IMR-90 (cell line): ENCODE measurements at regions not wholly inside any gene's neighbourhood (a gene's known extent, or its start where the extent isn't known, plus 50 kb on each side); places are given as distances from the start of the nearest gene placed in this dataset.

Experiments
- BHLHE40 ChIP-seq: fragments of 150-350 bp; IDR thresholded peaks from 2 replicates; pipeline ENCODE4 v1.6.1; 2016; ENCODE audit warnings: mild to moderate bottlenecking, low read depth, low read length
- CEBPB ChIP-seq: IDR thresholded peaks from 2 replicates; pipeline ENCODE4 v1.6.1; 2012; ENCODE audit warnings: low read depth, low read length, improper control_type of control experiment
- MAFK ChIP-seq: IDR thresholded peaks from 2 replicates; pipeline ENCODE4 v1.6.1; 2012; ENCODE audit warnings: low read depth, low read length, improper control_type of control experiment
- POLR2A ChIP-seq: IDR thresholded peaks from 2 replicates; pipeline ENCODE4 v1.6.1; 2012; ENCODE audit warnings: mild to moderate bottlenecking, low read depth, low read length
- RAD21 ChIP-seq: IDR thresholded peaks from 2 replicates; pipeline ENCODE4 v1.6.1; 2012; ENCODE audit warnings: low read length, improper control_type of control experiment
- TF ChIP-seq, protein P1 (sequence below): fragments of 150-350 bp; IDR thresholded peaks from 2 replicates; pipeline ENCODE4 v1.6.1; 2017; ENCODE audit warnings: mild to moderate bottlenecking, antibody characterized with exemption, low read length, low read depth
- TF ChIP-seq, protein P2 (sequence below): conservative IDR thresholded peaks from 2 replicates; pipeline ENCODE4 v1.5.1; 2012; ENCODE audit warnings: mild to moderate bottlenecking, low read depth, low read length, improper control_type of control experiment

DNA sequence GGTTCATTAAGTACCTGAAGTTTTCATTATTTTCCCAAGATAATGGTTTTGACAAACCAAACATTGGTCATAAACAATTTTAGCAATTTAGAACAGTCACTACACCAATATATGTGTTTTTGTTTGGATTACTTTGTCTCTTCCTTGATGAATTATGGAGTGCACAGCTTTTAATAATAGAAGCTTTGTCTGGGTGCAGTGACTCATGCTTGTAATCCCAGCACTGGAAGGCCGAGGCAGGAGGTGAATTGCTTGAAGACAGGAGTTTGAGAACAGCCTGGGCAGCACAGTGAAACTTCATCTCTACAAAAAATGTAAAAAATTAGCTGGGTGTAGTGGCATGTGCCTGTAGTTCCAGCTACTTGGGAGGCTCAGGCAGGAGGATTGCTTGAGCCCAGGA is 89.4 kb upstream of the ANKEF1 start:
- no peak for TF ChIP-seq RAD21
- TF ChIP-seq, protein P1, sequence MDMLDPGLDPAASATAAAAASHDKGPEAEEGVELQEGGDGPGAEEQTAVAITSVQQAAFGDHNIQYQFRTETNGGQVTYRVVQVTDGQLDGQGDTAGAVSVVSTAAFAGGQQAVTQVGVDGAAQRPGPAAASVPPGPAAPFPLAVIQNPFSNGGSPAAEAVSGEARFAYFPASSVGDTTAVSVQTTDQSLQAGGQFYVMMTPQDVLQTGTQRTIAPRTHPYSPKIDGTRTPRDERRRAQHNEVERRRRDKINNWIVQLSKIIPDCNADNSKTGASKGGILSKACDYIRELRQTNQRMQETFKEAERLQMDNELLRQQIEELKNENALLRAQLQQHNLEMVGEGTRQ, result no peak
- TF ChIP-seq, protein P2, sequence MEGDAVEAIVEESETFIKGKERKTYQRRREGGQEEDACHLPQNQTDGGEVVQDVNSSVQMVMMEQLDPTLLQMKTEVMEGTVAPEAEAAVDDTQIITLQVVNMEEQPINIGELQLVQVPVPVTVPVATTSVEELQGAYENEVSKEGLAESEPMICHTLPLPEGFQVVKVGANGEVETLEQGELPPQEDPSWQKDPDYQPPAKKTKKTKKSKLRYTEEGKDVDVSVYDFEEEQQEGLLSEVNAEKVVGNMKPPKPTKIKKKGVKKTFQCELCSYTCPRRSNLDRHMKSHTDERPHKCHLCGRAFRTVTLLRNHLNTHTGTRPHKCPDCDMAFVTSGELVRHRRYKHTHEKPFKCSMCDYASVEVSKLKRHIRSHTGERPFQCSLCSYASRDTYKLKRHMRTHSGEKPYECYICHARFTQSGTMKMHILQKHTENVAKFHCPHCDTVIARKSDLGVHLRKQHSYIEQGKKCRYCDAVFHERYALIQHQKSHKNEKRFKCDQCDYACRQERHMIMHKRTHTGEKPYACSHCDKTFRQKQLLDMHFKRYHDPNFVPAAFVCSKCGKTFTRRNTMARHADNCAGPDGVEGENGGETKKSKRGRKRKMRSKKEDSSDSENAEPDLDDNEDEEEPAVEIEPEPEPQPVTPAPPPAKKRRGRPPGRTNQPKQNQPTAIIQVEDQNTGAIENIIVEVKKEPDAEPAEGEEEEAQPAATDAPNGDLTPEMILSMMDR, result no peak
- TF ChIP-seq MAFK, result no peak
- no peak for TF ChIP-seq BHLHE40
- no peak for TF ChIP-seq POLR2A
- no peak for TF ChIP-seq CEBPB
